Activated naive CD4-positive, alpha-beta T cell treated with anti-CD3 and anti-CD28 coated beads, Interleukin-2, amount 50 U/mL, for 72 hours (primary cell): ENCODE measurements at regions not wholly inside any gene's neighbourhood (a gene's known extent, or its start where the extent isn't known, plus 50 kb on each side); places are given as distances from the start of the nearest gene placed in this dataset.
"Not testable (repeated sequence)": the region's sequence is repeated elsewhere in the genome, so short reads cannot be mapped to it uniquely, and the experiment has no call there.

ENCODE experiments used
- ATAC-seq, 2 donors: fragments of 150-1000 bp; cut with Tn5 transposase; 2 replicates each; pipeline ENCODE4 v1.10.0; 2021; ENCODE audit warnings: mild to moderate bottlenecking in 2 of 2, moderate library complexity in 2 of 2
- DNase-seq, 2 donors: peaks; one replicate each; pipeline ENCODE4 v3.0.0; 2021 to 2022; ENCODE audit warnings: low spot score in 2 of 2
- H3K27ac Mint-ChIP-seq, 2 donors: one replicate each; pipeline ENCODE4 v1.8.0; 2022; ENCODE audit warnings: mild to moderate bottlenecking in 2 of 2, mixed read lengths in 2 of 2
- H3K36me3 Mint-ChIP-seq, 2 donors: one replicate each; pipeline ENCODE4 v1.8.0; 2022; ENCODE audit warnings: mixed read lengths in 2 of 2
- H3K9me3 Mint-ChIP-seq, 2 donors: one replicate each; pipeline ENCODE4 v1.8.0; 2022; ENCODE audit warnings: mixed read lengths in 2 of 2

- H3K36me3 Mint-ChIP-seq, result no peaks in the 10 kb centered on the region
- DNase-seq (no peak), ATAC-seq (no peak)
- no peaks in the 10 kb centered on the region for H3K9me3 Mint-ChIP-seq
- H3K27ac Mint-ChIP-seq, result no peak overlapping the region
These were observed 196.9 kb downstream of the NRP2 start for GRCh38 chr2:205878999-205879762.

GRCh38 chr2:205877496-205877895 lies 195.2 kb downstream of the NRP2 start:
- ATAC-seq (no peak), DNase-seq (no peak)
- no peaks in the 10 kb centered on the region for H3K36me3 Mint-ChIP-seq
- H3K9me3 Mint-ChIP-seq, result peaks cover 0 to 4% of the 10 kb centered on the region in 2 donors
- H3K27ac Mint-ChIP-seq, result no peak overlapping the region

- no peak for DNase-seq
- Mint-ChIP-seq H3K27ac (no peak overlapping the region), H3K9me3 (peaks cover 0 to 4% of the 10 kb centered on the region in 2 donors), H3K36me3 (no peaks in the 10 kb centered on the region)
- no peak for ATAC-seq
These were observed 193.8 kb downstream of the NRP2 start for GRCh38 chr2:205876127-205876526.

GRCh38 chr2:205872716-205873115 lies 190.4 kb downstream of the NRP2 start:
- Mint-ChIP-seq H3K27ac (no peak overlapping the region), H3K9me3 (peaks cover 0 to 4% of the 10 kb centered on the region in 2 donors), H3K36me3 (no peaks in the 10 kb centered on the region)
- DNase-seq, result no peak
- ATAC-seq, result no peak

DNA sequence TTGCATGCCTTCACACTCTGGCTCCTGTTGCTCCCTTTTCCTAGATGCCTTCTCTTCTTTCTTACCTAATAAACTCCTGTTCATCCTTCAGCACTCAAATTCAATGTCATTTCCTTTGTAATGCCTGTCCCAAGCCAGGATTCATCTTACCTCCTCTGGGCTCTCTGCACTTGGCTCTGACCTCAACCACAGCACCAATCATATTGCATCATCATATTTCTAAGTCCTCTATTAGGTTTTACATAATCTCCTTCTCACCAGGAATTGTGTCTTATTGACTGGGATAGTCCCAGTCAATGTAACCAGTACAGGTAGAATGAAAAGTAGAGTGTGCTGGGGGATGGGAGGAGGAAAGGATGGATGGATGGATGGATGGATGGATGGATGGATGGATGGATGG lies 187.1 kb downstream of the NRP2 start:
- no peaks in the 10 kb centered on the region for H3K36me3 Mint-ChIP-seq
- peaks cover 0 to 4% of the 10 kb centered on the region in 2 donors for H3K9me3 Mint-ChIP-seq
- ATAC-seq (no peak), DNase-seq (no peak)
- no peak overlapping the region for H3K27ac Mint-ChIP-seq

- ATAC-seq, result peak; percentile 82 to 94
- no peak overlapping the region for H3K27ac Mint-ChIP-seq
These were observed 186.6 kb downstream of the NRP2 start for GRCh38 chr2:205868773-205869333.

DNA sequence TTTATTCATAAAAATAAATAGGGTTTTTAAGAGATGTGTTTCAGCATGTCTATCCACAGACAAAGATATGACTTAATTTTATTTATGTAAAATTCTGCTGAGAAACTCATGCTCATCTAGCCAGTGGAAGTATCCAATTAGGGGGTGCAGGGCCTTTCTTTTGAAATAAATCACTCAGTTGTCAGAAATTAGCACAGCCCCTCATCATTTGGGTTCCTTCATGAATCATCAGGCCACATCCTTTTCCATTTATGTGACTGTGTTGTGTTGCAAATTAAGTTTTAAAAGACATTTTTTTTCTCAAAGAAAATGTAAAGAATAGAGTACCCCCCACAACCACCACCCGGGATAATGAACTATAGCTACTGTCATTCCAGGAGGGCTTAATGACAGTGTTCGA lies 185.8 kb downstream of the NRP2 start:
- ATAC-seq, result peak in 1 of 2 donors; percentile 75
- no peak for DNase-seq
- no peak overlapping the region for H3K27ac Mint-ChIP-seq

More at GRCh38 chr2:205868773-205869333, 186.6 kb downstream of the NRP2 start:
- DNase-seq, result peak in 1 of 2 donors; percentile 22
- Mint-ChIP-seq H3K9me3 (peaks cover 0 to 4% of the 10 kb centered on the region in 2 donors), H3K36me3 (no peaks in the 10 kb centered on the region)

DNA sequence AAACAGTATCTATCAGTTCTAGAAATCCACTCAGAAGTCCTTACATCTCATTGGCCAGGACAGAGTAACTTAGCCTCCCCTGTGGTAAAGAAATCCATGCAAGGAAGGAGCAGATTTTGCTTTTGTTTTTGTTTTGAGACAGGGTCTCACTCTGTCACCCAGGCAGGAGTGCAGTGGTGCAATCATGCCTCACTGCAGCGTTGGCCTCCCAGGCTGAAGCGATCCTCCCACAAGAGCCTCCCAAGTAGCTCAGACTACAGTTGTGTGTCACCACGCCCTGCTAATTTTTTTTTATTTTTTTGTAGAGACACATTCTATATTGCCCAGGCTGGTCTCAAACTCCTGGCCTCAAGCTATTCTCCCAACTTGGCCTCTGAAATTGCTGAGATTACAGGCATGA lies 185.1 kb downstream of the NRP2 start:
- no peak for DNase-seq
- no peaks in the 10 kb centered on the region for H3K36me3 Mint-ChIP-seq
- no peak overlapping the region for H3K27ac Mint-ChIP-seq
- no peaks in the 10 kb centered on the region for H3K9me3 Mint-ChIP-seq
- ATAC-seq, result no peak

More for the DNA sequence above, 185.8 kb downstream of the NRP2 start:
- peaks cover 0 to 2% of the 10 kb centered on the region in 2 donors for H3K9me3 Mint-ChIP-seq
- no peaks in the 10 kb centered on the region for H3K36me3 Mint-ChIP-seq

- no peaks in the 10 kb centered on the region for H3K9me3 Mint-ChIP-seq
- H3K36me3 Mint-ChIP-seq, result no peaks in the 10 kb centered on the region
- DNase-seq (no peak), ATAC-seq (no peak)
- no peak overlapping the region for H3K27ac Mint-ChIP-seq
These were observed 183.7 kb downstream of the NRP2 start for GRCh38 chr2:205865905-205866441.

DNA sequence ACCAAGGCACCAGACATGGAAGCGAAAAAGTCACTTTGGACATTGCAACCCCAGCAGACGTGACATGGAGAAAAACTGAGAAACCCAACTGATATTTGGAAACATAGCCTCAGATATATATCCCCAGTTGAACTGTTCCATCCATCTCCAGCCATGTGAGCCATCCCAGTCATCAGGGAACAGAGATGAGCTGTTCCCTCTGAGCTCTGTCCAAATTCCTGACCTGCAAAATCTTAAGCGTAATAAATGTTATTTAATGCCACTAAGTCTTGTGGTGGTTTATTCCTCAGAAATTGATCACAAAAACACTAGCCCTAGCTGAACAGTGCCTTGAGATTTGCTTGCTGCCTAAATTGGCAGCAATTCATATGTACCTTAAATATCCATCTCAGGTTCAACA lies 182.8 kb downstream of the NRP2 start:
- Mint-ChIP-seq H3K9me3 (no peaks in the 10 kb centered on the region), H3K27ac (no peak overlapping the region), H3K36me3 (no peaks in the 10 kb centered on the region)
- DNase-seq, result no peak
- ATAC-seq, result no peak

- no peaks in the 10 kb centered on the region for H3K36me3 Mint-ChIP-seq
- H3K9me3 Mint-ChIP-seq, result no peaks in the 10 kb centered on the region
- ATAC-seq, result no peak
- no peak overlapping the region for H3K27ac Mint-ChIP-seq
- DNase-seq, result no peak
These were observed 182.2 kb downstream of the NRP2 start for GRCh38 chr2:205864491-205864890.

DNA sequence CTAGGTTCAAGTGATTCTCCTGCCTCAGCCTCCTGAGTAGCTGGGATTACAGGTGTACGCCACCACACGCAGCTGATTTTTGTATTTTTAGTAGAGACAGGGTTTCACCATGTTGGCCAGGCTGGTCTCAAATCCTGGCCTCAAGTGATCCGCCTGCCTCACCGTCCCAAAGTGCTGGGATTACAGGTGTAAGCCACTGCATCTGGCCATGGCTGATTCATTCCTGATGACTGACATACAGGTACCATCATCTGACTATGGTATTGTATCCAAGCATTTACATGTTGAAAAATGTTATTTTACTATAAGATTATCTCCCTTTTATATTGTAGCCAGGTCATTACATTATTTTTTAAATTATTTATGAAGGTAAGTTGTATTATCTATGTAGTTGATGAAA lies 180.5 kb downstream of the NRP2 start:
- not testable (repeated sequence) for H3K36me3 Mint-ChIP-seq, H3K9me3 Mint-ChIP-seq, DNase-seq, H3K27ac Mint-ChIP-seq, ATAC-seq

GRCh38 chr2:205860885-205861284 lies 178.6 kb downstream of the NRP2 start:
- H3K27ac Mint-ChIP-seq, result no peak overlapping the region
- no peaks in the 10 kb centered on the region for H3K9me3 Mint-ChIP-seq
- DNase-seq (no peak), ATAC-seq (no peak)
- no peaks in the 10 kb centered on the region for H3K36me3 Mint-ChIP-seq

GRCh38 chr2:205860181-205860580 lies 177.9 kb downstream of the NRP2 start:
- DNase-seq, result no peak
- no peaks in the 10 kb centered on the region for H3K9me3 Mint-ChIP-seq
- no peak for ATAC-seq
- no peaks in the 10 kb centered on the region for H3K36me3 Mint-ChIP-seq
- no peak overlapping the region for H3K27ac Mint-ChIP-seq

DNA sequence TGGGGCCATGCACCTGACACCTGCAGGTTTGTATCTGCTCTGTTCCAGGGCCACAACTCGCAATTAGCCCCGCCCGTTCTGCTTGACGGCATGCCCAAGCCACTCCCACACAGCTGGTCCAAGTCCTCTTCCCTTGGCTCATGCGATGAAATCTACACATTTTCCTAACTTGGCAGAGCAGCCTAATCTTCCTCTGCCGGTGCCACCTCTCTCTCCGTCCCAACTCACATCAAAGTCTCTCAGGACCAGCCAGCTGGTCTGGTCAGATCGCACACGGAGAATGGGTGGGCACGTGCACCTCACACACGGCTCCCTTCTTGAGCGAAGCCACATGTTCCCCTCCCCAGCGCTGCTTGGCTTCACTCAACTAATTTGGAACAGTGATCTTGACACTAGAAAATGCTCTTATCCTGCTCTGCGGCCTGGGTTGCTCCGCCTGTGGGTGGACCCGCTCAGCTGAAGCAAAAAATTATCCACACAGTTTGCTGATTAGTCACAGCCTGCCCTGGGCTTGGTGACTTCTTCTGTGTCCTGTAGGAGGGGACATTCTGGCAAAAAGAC lies 176.7 kb downstream of the NRP2 start:
- ATAC-seq (no peak), DNase-seq (no peak)
- no peaks in the 10 kb centered on the region for H3K9me3 Mint-ChIP-seq

DNA sequence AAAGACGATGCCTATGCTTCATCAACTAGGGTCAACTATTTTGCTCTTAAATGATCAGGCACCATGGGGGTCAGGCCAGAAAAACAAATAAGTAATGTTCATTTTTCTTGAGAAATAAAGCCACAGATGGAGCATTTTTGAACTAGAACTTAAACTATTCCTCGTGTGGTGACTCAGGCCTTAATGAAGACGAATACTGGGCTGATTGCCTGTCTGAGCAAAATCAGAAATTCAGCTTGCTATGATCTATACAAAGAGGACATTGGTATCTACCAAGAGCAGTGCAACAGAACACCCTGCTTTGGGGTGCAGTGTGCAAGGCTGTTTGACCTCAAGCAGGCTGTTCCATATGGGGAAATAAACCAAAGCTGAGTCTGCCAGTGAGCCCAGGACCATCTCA lies 176.0 kb downstream of the NRP2 start:
- Mint-ChIP-seq H3K27ac (no peak overlapping the region), H3K36me3 (no peaks in the 10 kb centered on the region), H3K9me3 (no peaks in the 10 kb centered on the region)
- no peak for DNase-seq
- ATAC-seq, result no peak

More for the DNA sequence above, 176.7 kb downstream of the NRP2 start:
- no peaks in the 10 kb centered on the region for H3K36me3 Mint-ChIP-seq
- no peak overlapping the region for H3K27ac Mint-ChIP-seq

GRCh38 chr2:205857520-205858237 lies 175.4 kb downstream of the NRP2 start:
- no peaks in the 10 kb centered on the region for H3K36me3 Mint-ChIP-seq

More at GRCh38 chr2:205857520-205858237, 175.4 kb downstream of the NRP2 start:
- no peak for DNase-seq
- no peak for ATAC-seq
- Mint-ChIP-seq H3K27ac (no peak overlapping the region), H3K9me3 (no peaks in the 10 kb centered on the region)
